HFFc6 (cell line): ENCODE measurements at regions not wholly inside any gene's neighbourhood (a gene's known extent, or its start where the extent isn't known, plus 50 kb on each side); places are given as distances from the start of the nearest gene placed in this dataset.
A peak's percentile ranks its signal among the peaks of the same experiment; 100 is the strongest.

ENCODE experiments used
- DNase-seq: peaks from one replicate; pipeline ENCODE4 v3.0.0-alpha.2; 2018
- H3K27ac Mint-ChIP-seq: 2 replicates; pipeline ENCODE4 v1.8.0; 2020; ENCODE audit warnings: mild to moderate bottlenecking, mixed read lengths
- H3K27me3 Mint-ChIP-seq: 2 replicates; pipeline ENCODE4 v1.8.0; 2021; ENCODE audit warnings: mild to moderate bottlenecking, moderate library complexity, mixed read lengths; ENCODE audit not compliant: insufficient read depth
- H3K36me3 Mint-ChIP-seq: 2 replicates; pipeline ENCODE4 v1.8.0; 2021; ENCODE audit warnings: low read depth, mixed read lengths
- H3K4me1 Mint-ChIP-seq: 2 replicates; pipeline ENCODE4 v1.8.0; 2020; ENCODE audit warnings: low read depth, mixed read lengths
- H3K4me3 Mint-ChIP-seq: 2 replicates; pipeline ENCODE4 v1.8.0; 2020; ENCODE audit warnings: mild to moderate bottlenecking, moderate library complexity, mixed read lengths
- H3K9me3 Mint-ChIP-seq: 2 replicates; pipeline ENCODE4 v1.8.0; 2020; ENCODE audit warnings: mild to moderate bottlenecking, mixed read lengths
- TF ChIP-seq, protein P1 (sequence below): fragments of 200-600 bp; sonication (generic); IDR thresholded peaks from 2 replicates; pipeline ENCODE4 v1.5.0; 2021; ENCODE audit warnings: antibody characterized with exemption, mild to moderate bottlenecking

DNA sequence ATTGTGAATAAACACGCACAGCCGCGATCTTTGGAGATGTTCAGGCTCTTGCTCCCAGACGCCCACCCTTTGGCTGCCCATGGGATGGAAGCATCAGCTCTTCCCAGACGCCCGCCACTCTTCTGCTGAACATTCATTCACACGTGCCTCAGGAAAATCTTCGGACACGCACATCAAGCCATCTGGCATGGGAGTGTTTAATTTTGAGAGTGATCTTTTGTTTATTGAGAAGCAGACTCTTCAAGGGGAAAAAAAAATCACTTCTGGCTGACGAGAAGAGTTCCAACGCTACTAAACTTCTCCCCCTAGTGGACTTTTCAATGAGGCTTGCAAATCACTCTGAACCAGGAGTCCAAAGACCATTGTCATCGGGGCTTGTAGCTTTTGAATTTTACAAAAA, 62.0 kb upstream of the NUDT7 start:
- Mint-ChIP-seq H3K27me3 (no peaks in the 10 kb centered on the region; the same call in 1 of the 2 replicates), H3K4me3 (no peak overlapping the region), H3K4me1 (no peaks in the 10 kb centered on the region)

DNA sequence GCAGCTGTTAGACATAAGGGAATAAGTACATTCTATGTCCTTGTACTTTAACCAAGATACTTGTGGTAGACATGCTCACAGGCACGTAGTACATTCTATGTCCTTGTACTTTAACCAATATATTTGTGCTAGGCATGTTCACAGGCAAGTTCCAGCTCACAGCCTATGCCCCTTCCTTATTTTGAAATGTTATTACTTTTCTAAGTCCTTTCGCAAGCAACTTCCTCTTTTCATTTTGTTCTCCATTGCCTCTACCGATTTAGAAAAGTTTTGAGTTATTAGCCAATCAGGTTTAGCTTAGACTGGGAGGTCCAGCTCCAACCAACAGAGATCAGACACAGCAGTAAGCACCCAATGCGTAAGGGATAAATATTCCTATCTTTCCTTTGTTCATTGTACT, 60.1 kb upstream of the NUDT7 start:
- TF ChIP-seq, protein P1, sequence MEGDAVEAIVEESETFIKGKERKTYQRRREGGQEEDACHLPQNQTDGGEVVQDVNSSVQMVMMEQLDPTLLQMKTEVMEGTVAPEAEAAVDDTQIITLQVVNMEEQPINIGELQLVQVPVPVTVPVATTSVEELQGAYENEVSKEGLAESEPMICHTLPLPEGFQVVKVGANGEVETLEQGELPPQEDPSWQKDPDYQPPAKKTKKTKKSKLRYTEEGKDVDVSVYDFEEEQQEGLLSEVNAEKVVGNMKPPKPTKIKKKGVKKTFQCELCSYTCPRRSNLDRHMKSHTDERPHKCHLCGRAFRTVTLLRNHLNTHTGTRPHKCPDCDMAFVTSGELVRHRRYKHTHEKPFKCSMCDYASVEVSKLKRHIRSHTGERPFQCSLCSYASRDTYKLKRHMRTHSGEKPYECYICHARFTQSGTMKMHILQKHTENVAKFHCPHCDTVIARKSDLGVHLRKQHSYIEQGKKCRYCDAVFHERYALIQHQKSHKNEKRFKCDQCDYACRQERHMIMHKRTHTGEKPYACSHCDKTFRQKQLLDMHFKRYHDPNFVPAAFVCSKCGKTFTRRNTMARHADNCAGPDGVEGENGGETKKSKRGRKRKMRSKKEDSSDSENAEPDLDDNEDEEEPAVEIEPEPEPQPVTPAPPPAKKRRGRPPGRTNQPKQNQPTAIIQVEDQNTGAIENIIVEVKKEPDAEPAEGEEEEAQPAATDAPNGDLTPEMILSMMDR = no peak
- no peak for DNase-seq
- H3K36me3 Mint-ChIP-seq = no peaks in the 10 kb centered on the region
- no peaks in the 10 kb centered on the region; the same call in 1 of the 2 replicates for H3K27me3 Mint-ChIP-seq
- H3K4me3 Mint-ChIP-seq = no peak overlapping the region
- peaks cover 34% of the 10 kb centered on the region for H3K9me3 Mint-ChIP-seq
- H3K27ac Mint-ChIP-seq = no peak overlapping the region
- no peaks in the 10 kb centered on the region for H3K4me1 Mint-ChIP-seq

More for the DNA sequence above, 62.0 kb upstream of the NUDT7 start:
- Mint-ChIP-seq H3K9me3 (peaks cover 37% of the 10 kb centered on the region), H3K36me3 (no peaks in the 10 kb centered on the region), H3K27ac (no peak overlapping the region)
- DNase-seq = no peak
- TF ChIP-seq, protein P1 = peak; percentile 49; the same call in 1 of the 2 replicates

DNA sequence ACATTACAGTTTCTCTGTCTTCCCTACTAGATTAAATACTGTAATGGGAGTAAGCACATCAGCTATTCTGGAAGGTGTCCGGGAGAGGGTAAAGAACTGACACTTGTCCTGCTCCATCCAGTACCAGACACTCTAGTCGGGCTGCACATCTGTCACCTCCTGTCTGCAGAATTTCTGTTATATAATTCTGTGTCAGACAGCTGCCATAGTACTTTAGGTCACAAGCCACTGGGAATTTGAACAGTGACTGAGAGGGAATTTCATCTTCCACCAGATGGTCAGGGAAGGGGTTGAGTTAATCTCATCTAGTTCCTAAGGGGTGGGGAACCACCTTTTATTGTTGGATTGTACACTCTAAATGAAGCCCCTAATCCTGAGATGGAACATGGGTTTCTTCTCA, 58.6 kb upstream of the NUDT7 start:
- H3K27me3 Mint-ChIP-seq = no peaks in the 10 kb centered on the region; the same call in none of the 2 replicates
- no peak overlapping the region for H3K4me3 Mint-ChIP-seq
- no peak for DNase-seq
- TF ChIP-seq, protein P1 = no peak
- H3K27ac Mint-ChIP-seq = no peak overlapping the region
- no peaks in the 10 kb centered on the region for H3K4me1 Mint-ChIP-seq
- H3K36me3 Mint-ChIP-seq = no peaks in the 10 kb centered on the region
- peaks cover 29% of the 10 kb centered on the region for H3K9me3 Mint-ChIP-seq

DNA sequence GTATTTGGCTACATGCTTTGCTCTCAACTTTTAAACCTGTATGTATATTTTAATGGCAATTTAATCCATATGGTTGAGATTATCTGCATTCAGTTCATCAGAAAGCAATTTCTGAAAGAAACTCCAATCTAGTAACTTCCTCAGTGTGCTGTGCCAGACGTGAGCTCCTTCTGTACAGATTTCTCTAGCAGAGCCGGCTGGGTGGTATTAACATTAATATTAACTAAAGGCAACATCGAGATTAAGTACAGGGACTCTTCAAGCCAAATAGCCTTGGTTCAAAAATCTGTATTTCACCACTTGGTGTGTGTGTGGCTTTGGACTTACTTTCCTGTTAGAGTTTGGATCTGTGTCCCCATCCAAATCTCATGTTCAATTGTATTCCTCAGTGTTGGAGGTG, 55.5 kb upstream of the NUDT7 start:
- no peaks in the 10 kb centered on the region for H3K4me1 Mint-ChIP-seq
- peaks cover 23% of the 10 kb centered on the region for H3K9me3 Mint-ChIP-seq
- DNase-seq = no peak
- no peaks in the 10 kb centered on the region for H3K36me3 Mint-ChIP-seq
- TF ChIP-seq, protein P1 = no peak
- H3K4me3 Mint-ChIP-seq = no peak overlapping the region
- no peaks in the 10 kb centered on the region; the same call in none of the 2 replicates for H3K27me3 Mint-ChIP-seq
- H3K27ac Mint-ChIP-seq = no peak overlapping the region

DNA sequence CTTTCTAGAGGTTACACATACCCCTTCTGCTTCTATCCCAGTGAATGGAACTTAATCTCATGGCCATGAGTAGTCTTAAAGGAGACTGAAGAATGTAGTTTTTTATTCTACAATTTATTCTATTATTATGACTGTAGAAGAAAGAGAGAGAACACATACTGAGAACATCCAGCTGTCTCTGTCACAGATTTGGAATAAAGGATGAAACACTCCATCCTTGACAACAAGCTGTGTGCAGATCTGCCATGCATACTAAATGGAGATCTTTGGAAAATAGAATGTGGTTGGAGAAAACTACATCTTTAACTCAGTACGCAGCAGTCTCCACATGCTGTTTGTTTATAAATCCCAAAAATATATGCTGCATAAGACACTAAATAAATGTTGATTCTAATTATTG, 54.1 kb upstream of the NUDT7 start:
- TF ChIP-seq, protein P1 = no peak
- H3K36me3 Mint-ChIP-seq = no peaks in the 10 kb centered on the region
- H3K4me3 Mint-ChIP-seq = no peak overlapping the region
- no peaks in the 10 kb centered on the region; the same call in none of the 2 replicates for H3K27me3 Mint-ChIP-seq
- no peak overlapping the region for H3K27ac Mint-ChIP-seq
- no peaks in the 10 kb centered on the region for H3K4me1 Mint-ChIP-seq
- peaks cover 16% of the 10 kb centered on the region for H3K9me3 Mint-ChIP-seq
- no peak for DNase-seq

DNA sequence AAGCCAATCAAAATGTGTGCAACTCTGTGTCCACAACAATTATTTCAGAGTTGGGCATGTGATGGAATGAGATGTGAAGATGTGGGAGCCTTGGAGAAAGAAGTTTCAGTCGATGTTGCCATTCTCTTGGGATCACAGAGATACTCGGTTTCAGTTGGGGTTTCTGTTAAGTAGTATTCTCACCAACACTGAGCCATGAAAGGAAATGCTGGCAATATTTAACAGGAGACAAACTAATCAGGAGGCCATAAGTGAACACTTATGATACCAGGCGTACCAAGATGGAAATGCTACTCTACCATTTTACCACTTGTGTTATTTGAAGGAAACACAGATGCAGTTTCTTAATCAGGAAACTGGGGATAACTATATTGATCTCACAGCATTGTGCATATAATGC, 53.3 kb upstream of the NUDT7 start:
- H3K4me1 Mint-ChIP-seq = no peaks in the 10 kb centered on the region
- peaks cover 11% of the 10 kb centered on the region for H3K9me3 Mint-ChIP-seq
- TF ChIP-seq, protein P1 = no peak

More for the DNA sequence above, 53.3 kb upstream of the NUDT7 start:
- Mint-ChIP-seq H3K27ac (no peak overlapping the region), H3K27me3 (no peaks in the 10 kb centered on the region; the same call in none of the 2 replicates), H3K36me3 (no peaks in the 10 kb centered on the region), H3K4me3 (no peak overlapping the region)
- no peak for DNase-seq
